HCT116 (cell line): ENCODE measurements at regions not wholly inside any gene's neighbourhood (a gene's known extent, or its start where the extent isn't known, plus 50 kb on each side); places are given as distances from the start of the nearest gene placed in this dataset.

ENCODE experiments used
- CEBPB ChIP-seq: IDR thresholded peaks from 2 replicates; pipeline ENCODE4 v1.6.1; 2012; ENCODE audit warnings: low read depth
- CTCF ChIP-seq, 3 experiments: fragments of 200-600 bp in 1 of 3; sonication (generic) in 1 of 3; IDR thresholded peaks in 2 of 3; conservative IDR thresholded peaks in 1 of 3; 2 replicates each; pipeline ENCODE4 v1.5.1; 2012 to 2017; ENCODE audit warnings: low read depth in 2 of 3, low read length in 2 of 3, antibody characterized with exemption in 1 of 3, borderline replicate concordance in 1 of 3, control low read depth in 1 of 3, mild to moderate bottlenecking in 1 of 3, mixed read lengths in 1 of 3, mixed run types in 1 of 3, moderate library complexity in 1 of 3; ENCODE audit not compliant: insufficient read depth in 1 of 3
- ELF1 ChIP-seq: IDR thresholded peaks from 2 replicates; pipeline ENCODE4 v1.6.1; 2012; ENCODE audit warnings: low read depth, borderline replicate concordance
- EZH2 ChIP-seq: fragments of 200-600 bp; sonication (generic); IDR thresholded peaks from 2 replicates; pipeline ENCODE4 v1.6.1; 2017; ENCODE audit warnings: antibody characterized with exemption, mixed run types
- MAX ChIP-seq: IDR thresholded peaks from 2 replicates; pipeline ENCODE4 v1.6.1; 2012
- POLR2A ChIP-seq: IDR thresholded peaks from 2 replicates; pipeline ENCODE4 v1.7.0; 2011; ENCODE audit warnings: borderline replicate concordance; ENCODE audit not compliant: insufficient read depth, insufficient read length; ENCODE audit errors: extremely low read depth
- POLR2AphosphoS5 ChIP-seq: IDR thresholded peaks from 2 replicates; pipeline ENCODE4 v1.6.1; 2011; ENCODE audit warnings: mild to moderate bottlenecking, low read depth, low read length, moderate library complexity
- SP1 ChIP-seq: IDR thresholded peaks from 2 replicates; pipeline ENCODE4 v1.6.1; 2012; ENCODE audit warnings: low read depth
- SRF ChIP-seq: IDR thresholded peaks from 2 replicates; pipeline ENCODE4 v1.6.1; 2012; ENCODE audit warnings: low read depth

- TF ChIP-seq CTCF (IDR thresholded peaks at IDR 0.05 in 2 of 3, conservative IDR thresholded peaks at IDR 0.05 in 1 of 3; ENCODE audit: borderline replicate concordance in 1 of 3, insufficient read depth in 1 of 3, low read depth in 2 of 3, low read length in 2 of 3) (no peak), CEBPB (no peak), POLR2A (no peak), MAX (no peak), EZH2 (no peak), SRF (no peak), SP1 (no peak), POLR2AphosphoS5 (no peak), ELF1 (no peak)
Measured at GRCh38 chr10:105914432-105914831, 1250.1 kb downstream of the SORCS1 start.
